ENCODE measurements at regions not wholly inside any gene's neighbourhood (a gene's known extent, or its start where the extent isn't known, plus 50 kb on each side); places are given as distances from the start of the nearest gene placed in this dataset.
"Not testable (repeated sequence)": the region's sequence is repeated elsewhere in the genome, so short reads cannot be mapped to it uniquely, and the experiment has no call there.

DNA sequence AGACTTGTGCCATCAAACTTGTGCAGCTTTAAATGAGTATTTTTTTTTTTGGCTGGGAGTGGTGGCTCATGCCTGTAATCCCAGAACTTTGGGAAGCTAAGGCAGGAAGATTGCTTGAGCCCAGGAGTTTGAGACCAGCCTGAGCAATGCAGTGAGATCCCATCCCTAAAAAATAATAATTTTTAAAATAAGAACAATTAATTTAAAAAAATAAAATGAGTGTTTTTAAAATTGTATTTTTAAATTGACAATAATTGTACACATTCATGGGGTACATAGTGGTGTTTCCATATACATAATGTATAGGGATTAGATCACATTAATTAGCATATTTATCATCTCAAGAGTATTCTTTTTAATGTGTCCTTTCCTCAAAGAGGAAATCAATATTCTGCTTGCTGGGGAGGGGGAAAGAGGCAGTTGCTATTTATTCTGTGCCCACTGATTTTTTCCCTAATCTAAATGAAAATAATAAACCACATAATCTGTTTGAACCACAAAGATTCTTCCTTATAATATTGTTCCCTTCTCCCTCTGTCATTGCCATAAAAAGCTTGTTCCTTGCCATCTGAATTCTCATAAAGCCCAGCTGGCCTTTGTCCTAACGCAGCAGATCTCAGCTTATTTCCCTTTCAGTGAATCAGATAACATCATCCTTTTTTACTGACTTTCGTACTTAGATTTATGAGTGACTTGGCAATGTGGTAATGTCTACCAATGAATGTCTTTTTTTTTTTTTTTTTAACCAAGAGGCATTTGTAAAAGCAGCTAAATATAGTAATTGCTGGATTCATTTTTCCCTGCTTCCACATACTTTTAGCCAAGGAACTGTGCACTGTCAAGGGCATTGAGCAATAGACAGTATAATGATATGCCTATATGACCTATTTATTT lies 81.8 kb upstream of the RUBCNL start:
- ChIA-PET CTCF (interaction anchor here (0.5 kb wide), 1 partner anchor 25 kb away, joined by 3 read pairs; no protein-coding TSS in a partner anchor), POLR2A (interaction anchor here (0.5 kb wide), 1 partner anchor 194 kb away, joined by 3 read pairs; no protein-coding TSS in a partner anchor)

DNA sequence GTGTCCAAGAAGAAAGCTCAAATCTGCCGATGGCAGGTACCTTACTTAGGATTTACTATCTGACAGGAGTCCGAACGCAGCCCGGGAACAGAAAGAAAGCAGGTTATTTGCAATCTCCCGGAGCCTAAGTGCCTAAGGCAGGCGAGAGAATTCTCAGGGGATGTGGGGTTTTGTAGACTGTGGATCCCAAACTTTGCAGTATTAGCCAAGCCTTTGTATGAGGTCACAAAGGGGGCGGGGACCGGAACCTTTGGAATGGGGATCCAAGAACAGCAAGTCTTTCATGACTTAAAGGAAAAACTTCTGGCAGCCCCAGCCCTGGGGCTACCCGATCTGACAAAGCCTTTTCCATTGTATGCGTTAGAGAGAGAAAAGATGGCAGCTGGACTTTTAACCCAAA lies 80.6 kb upstream of the RUBCNL start:
- POLR2A ChIA-PET, CTCF ChIA-PET: not testable (repeated sequence)

DNA sequence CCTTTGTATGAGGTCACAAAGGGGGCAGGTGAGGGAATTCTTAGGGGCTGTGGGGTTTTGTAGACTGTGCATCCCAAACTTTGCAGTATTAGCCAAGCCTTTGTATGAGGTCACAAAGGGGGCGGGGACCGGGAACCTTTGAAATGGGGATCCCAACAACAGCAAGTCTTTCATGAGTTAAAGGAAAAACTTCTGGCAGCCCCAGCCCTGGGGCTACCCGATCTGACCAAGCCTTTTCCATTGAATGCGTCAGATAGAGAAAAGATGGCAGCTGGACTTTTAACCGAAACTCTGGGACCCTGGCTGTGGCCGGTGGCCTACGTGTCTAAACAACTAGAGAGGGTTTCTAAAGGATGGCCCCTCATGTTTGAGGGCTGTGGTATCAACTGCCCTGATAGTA lies 79.0 kb upstream of the RUBCNL start:
- CTCF ChIA-PET, POLR2A ChIA-PET: not testable (repeated sequence)

DNA sequence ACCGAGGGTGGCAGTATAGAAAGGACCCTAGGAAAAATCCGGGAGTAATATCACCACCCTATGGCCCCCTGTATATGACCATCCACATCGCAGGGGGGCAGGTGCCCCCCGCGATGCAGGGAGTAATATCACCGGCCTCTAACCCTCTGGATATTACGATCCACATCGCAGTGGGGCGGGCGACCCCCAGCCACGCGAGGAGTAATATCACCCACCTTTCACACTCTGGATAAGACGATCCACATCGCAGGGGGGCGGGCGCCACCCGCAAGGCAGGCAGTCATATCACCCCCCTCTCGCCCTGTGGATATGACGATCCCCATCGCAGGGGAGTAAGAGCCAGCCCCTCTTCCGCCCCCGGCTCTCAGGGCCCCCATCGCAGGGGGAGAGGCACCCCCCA lies 76.7 kb upstream of the RUBCNL start:
- ChIA-PET POLR2A (no interaction called here), CTCF (no interaction called here)

DNA sequence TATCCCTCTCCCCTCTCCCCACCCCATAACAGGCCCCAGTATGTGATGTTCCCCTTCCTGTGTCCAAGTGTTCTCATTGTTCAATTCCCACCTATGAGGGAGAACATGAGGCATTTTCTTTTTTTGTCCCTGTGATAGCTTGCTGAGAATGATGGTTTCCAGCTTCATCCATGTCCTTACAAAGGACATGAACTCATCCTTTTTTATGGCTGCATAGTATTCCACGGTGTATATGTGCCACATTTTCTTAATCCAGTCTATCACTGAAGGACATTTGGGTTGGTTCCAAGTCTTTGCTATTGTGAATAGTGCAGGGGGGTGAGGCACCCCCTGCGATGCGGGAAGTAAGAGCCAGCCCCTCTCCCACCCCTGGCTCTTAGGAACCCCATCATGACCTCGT lies 73.2 kb upstream of the RUBCNL start:
- POLR2A ChIA-PET = interaction anchor here (0.6 kb wide), 1 partner anchor 115 kb away, joined by 3 read pairs; no protein-coding TSS in a partner anchor
- CTCF ChIA-PET = not testable (repeated sequence)

DNA sequence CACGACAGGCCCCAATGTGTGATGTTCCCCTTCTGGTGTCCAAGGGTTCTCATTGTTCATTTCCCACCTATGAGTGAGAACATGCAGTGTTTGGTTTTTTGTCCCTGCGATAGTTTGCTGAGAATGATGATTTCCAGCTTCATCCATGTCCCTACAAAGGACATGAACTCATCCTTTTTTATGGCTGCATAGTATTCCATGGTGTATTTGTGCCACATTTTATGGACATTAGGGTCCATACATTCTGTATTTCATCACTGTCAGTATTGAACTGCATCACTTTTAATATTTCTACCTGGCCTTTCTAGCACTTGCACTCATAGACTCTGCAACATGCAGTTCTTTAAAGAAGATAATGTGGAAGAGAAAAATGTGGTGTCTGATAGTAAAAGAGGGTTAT lies 70.2 kb upstream of the RUBCNL start:
- CTCF ChIA-PET = not testable (repeated sequence)

DNA sequence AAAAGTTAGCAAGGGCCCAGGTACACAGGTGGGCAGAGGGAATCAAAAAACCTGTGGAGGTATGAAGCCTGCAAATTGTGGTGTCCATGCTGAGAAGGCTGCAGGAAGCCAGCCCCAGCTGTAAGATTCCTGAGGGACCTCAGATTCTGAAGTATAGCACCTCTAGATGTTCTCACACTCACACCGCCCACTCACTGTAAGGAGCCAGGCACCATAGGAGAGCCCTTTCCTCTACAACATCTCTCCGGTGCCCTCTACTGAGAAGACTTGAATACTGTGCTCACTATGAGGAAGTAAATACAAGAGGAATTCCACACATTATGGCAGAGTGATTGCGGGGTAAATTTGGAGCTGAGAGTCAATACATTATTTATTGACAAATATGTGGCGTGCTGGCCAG lies 68.9 kb upstream of the RUBCNL start:
- POLR2A ChIA-PET, CTCF ChIA-PET: not testable (repeated sequence)

More for the DNA sequence above, 70.2 kb upstream of the RUBCNL start:
- POLR2A ChIA-PET = not testable (repeated sequence)

DNA sequence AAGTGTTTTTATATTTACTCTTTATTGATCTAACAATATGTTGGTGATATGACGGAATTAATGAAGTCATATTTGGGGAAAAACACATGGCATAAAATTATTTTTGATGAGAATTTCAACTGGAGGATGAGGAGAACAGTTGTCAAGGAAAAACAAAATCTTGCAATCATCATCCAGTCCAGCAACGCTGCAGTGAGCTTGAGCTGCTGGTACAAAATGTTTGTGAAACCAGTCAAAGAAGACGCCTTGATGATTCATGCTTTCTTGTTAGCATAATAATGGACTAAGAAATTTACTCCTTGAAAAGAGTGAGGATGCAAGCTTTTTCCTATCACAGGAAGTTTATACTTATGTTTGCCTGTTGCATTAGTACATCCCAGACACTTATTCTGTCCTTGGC lies 64.1 kb upstream of the RUBCNL start:
- POLR2A ChIA-PET = interaction anchor here (0.6 kb wide), 1 partner anchor 195 kb away, joined by 5 read pairs; no protein-coding TSS in a partner anchor
- CTCF ChIA-PET = not testable (repeated sequence)

DNA sequence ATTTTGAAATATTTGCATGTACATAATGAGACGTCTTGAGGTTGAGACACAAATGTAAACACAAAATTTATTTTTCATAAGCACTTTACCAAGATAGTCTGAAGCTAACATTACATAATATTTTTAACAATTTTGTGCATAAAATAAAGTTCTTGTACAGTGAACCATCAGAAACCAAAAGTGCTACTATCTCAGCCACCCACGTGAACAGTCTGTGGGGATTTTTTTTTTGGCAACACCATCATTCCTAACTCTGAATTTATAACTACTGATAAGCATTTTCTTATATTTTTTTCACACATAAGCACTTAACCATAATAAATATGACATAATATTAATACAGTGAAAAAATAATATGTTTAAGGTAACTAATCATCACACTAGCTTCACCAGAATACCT lies 62.9 kb upstream of the RUBCNL start:
- CTCF ChIA-PET, POLR2A ChIA-PET: not testable (repeated sequence)

DNA sequence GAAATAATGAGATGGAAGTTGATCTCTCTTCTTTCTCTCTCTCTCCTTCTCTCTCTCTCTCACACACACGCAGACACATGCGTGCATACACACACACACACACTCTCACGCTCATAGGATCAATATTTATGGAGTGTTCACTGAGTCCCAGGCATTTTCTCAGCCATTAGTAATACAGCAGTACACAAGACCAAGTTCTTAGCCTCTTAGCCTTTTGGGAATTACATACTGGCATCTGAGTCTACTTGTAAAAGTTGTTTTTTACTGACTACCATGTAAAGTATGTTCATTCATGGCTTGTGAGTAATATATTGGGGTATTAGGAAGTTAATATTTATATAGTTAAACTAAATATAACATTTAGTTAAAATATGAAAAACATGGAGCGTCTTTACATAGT lies 61.1 kb upstream of the RUBCNL start:
- CTCF ChIA-PET, POLR2A ChIA-PET: not testable (repeated sequence)

DNA sequence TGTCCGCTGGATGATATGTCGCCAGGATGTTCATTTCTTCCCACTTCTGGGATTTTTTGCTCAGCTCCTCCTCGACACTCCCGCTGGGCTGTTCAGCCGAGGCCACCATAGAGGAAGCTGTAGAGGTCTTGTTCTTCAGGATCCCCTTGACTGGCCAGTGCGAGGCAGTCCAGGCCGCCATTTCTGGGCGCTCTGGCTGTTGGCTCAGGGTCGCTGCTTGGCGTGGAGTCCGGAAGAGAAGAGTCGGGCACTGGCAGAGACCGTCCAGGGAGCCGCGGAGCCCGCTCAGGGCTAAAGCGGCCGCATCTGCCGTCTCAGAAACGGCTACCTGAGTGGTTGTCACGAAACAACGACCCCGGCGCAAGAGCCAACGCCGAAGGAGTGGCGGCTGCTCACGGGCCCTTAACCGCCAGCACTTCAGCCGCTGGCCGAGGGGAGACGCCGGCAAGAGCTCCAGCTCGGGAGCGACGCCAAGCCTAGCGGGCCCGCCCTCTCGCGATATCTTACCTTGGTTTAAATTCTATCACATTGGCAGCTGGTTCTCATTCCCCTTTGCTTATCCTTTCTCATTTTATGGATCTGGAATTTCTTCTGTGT lies 50.9 kb upstream of the RUBCNL start:
- POLR2A ChIA-PET, CTCF ChIA-PET: not testable (repeated sequence)
